K562 (cell line): ENCODE measurements at regions not wholly inside any gene's neighbourhood (a gene's known extent, or its start where the extent isn't known, plus 50 kb on each side); places are given as distances from the start of the nearest gene placed in this dataset.
A peak's percentile ranks its signal among the peaks of the same experiment; 100 is the strongest.

ENCODE experiments used
- ATAC-seq: fragments of 200-7000 bp; cut with Tn5 transposase; 3 replicates; pipeline ENCODE4 v1.9.1; 2020; ENCODE audit warnings: moderate library complexity
- BruUV-seq: library from RNA; stranded (reverse); fragments of 400-500 nt; replicated peaks from 2 replicates; lab custom pipeline; 2021; lab: Mats Ljungman, UMichigan
- CTCF ChIA-PET: fragments of 300-600 bp; formaldehyde crosslinking; extraction: SDS; loops from one replicate; lab custom pipeline; 2021; ENCODE audit warnings: low intra/inter-chr PET ratio; lab: Yijun Ruan, JAX
- POLR2A ChIA-PET: fragments of 300-600, 350-650 bp; sonication (Branson Sonifier 250); formaldehyde crosslinking; extraction: SDS; loops from one replicate; lab custom pipeline; 2021; ENCODE audit warnings: antibody characterized with exemption, inconsistent platforms; lab: Yijun Ruan, JAX
- DNase-seq, 4 experiments: peaks; one replicate each; pipeline versions ENCODE4 v3.0.0 to v3.0.0-alpha.2; 2011 to 2018; ENCODE audit warnings: low spot score in 3 of 4, mixed read lengths in 3 of 4; ENCODE audit errors: extremely low read depth in 1 of 4
- FAIRE-seq: peaks from 2 replicates; lab custom pipeline; 2011; peaks lifted over from hg19 to GRCh38; lab: Jason Lieb, UNC
- H2AFZ ChIP-seq: 2 replicates; pipeline ENCODE4 v1.6.0; 2011; ENCODE audit warnings: low read depth, low read length, control low read depth, inconsistent platforms
- H3K27ac ChIP-seq: fragments of 200-600 bp; 3 replicates; pipeline ENCODE4 v1.8.0; 2011; ENCODE audit warnings: low read depth, mild to moderate bottlenecking, control low read depth, inconsistent platforms, low read length, moderate library complexity, mixed read lengths; ENCODE audit errors: extremely low read depth
- H3K27me3 ChIP-seq, 2 experiments: fragments of 300-600 bp in 1 of 2; 2 replicates in 1 of 2; 3 replicates in 1 of 2; pipeline versions ENCODE4 v1.6.0 to v1.8.0; 2011; ENCODE audit warnings: inconsistent platforms in 2 of 2, low read length in 2 of 2, mild to moderate bottlenecking in 1 of 2, mixed read lengths in 1 of 2, moderate library complexity in 1 of 2; ENCODE audit not compliant: control insufficient read depth in 2 of 2, insufficient read depth in 2 of 2
- H3K36me3 ChIP-seq: fragments of 300-600 bp; 3 replicates; pipeline ENCODE4 v1.8.0; 2011; ENCODE audit warnings: mild to moderate bottlenecking, low read length, inconsistent platforms; ENCODE audit not compliant: control insufficient read depth, insufficient read depth
- H3K4me1 ChIP-seq, 2 experiments: fragments of 200-600 bp in 1 of 2; replicated peaks in 1 of 2; 2 replicates in 1 of 2; 3 replicates in 1 of 2; pipeline versions ENCODE4 v1.5.1 to v1.8.0; 2011; ENCODE audit warnings: inconsistent platforms in 2 of 2, low read length in 2 of 2, mild to moderate bottlenecking in 1 of 2, mixed read lengths in 1 of 2, moderate library complexity in 1 of 2; ENCODE audit not compliant: control insufficient read depth in 2 of 2, insufficient read depth in 2 of 2
- H3K4me2 ChIP-seq: 2 replicates; pipeline ENCODE4 v1.6.1; 2011; ENCODE audit warnings: low read length, control low read depth, inconsistent platforms, mixed read lengths; ENCODE audit not compliant: insufficient read depth
- H3K4me3 ChIP-seq: fragments of 200-600 bp; sonication (generic), shearing (Covaris generic); 2 replicates; pipeline ENCODE4 v1.5.1; 2016; ENCODE audit warnings: control low read depth, inconsistent platforms
- H3K79me2 ChIP-seq: fragments of 200-600 bp; 3 replicates; pipeline ENCODE4 v1.8.0; 2011; ENCODE audit warnings: low read length, inconsistent platforms; ENCODE audit not compliant: control insufficient read depth, insufficient read depth
- H3K9ac ChIP-seq, 2 experiments: 2 replicates each; pipeline versions ENCODE4 v1.6.0 to v1.6.1; 2011; ENCODE audit warnings: low read depth in 2 of 2, low read length in 2 of 2, control low read depth in 1 of 2, inconsistent platforms in 1 of 2, mild to moderate bottlenecking in 1 of 2, mixed read lengths in 1 of 2; ENCODE audit not compliant: insufficient read depth in 1 of 2
- H3K9me1 ChIP-seq: one replicate; pipeline ENCODE4 v1.6.0; 2011; ENCODE audit warnings: inconsistent platforms, mild to moderate bottlenecking, low read length, moderate library complexity; ENCODE audit not compliant: control insufficient read depth, insufficient read depth
- H3K9me3 ChIP-seq: replicated peaks from 2 replicates; pipeline ENCODE4 v1.5.1; 2011; ENCODE audit warnings: low read depth, low read length, inconsistent platforms; ENCODE audit not compliant: control insufficient read depth, insufficient read depth
- H4K20me1 ChIP-seq: replicated peaks from 2 replicates; pipeline ENCODE4 v1.6.1; 2011; ENCODE audit warnings: low read length, inconsistent platforms, mixed read lengths; ENCODE audit not compliant: control insufficient read depth, insufficient read depth
- RFX1 ChIP-seq: fragments of 450-650 bp; IDR thresholded peaks from 2 replicates; pipeline ENCODE4 v1.6.1; 2016; ENCODE audit warnings: mild to moderate bottlenecking, moderate library complexity
- TSHZ1 ChIP-seq: fragments of 250-450 bp; sonication (Bioruptor Pico); IDR thresholded peaks from 2 replicates; pipeline ENCODE4 v1.4.0; 2020; ENCODE audit warnings: mild to moderate bottlenecking, moderate library complexity
- ZC3H8 ChIP-seq: fragments of 450-650 bp; IDR thresholded peaks from 2 replicates; pipeline ENCODE4 v1.6.1; 2017
- WGBS: fragments of 100-300 bp; shearing (Covaris generic); methylation state at CpG from one replicate; pipeline ENCODE4 v1.1.6; 2016; ENCODE audit warnings: low coverage, mixed read lengths; ENCODE audit not compliant: insufficient coverage; ENCODE audit errors: missing lambda C conversion rate; 5-methylcytosine and 5-hydroxymethylcytosine counted together
- in situ Hi-C: fragments of 300-500 bp; cut with MboI; formaldehyde crosslinking; loops from 4 replicates; pipeline ENCODE4 v1.15.0; 2018; ENCODE audit warnings: inconsistent platforms, mixed read lengths
- intact Hi-C: fragments of 100-400 bp; cut with micrococcal nuclease; formaldehyde crosslinking; loops from 2 replicates; pipeline ENCODE4 v1.14.2; 2022

DNA sequence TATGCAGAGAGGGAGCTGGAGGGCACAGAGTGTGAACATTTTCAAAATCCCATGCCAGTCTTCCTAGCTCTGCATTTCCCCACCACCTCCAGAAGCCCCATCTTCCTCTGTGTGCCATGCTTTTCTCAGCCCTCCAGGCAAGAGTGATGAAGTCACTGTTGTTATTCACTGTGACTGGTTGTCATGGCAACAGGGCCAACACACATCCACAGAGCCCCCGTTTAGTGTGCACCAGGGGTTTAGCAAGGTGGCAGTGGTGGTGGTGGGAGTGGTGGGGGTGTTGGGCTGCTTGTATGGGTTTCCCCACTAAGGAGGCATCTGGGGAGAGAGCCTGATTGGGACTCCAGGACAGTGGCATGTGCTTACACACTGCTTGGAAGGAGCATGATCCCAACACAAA, 309.9 kb upstream of the ASIC2 start:
- Histone ChIP-seq H4K20me1 (no peaks in the 10 kb centered on the region), H3K4me2 (no peak overlapping the region), H3K9me3 (no peaks in the 10 kb centered on the region), H3K4me3 (no peak overlapping the region), H2AFZ (no peak overlapping the region), H3K36me3 (no peaks in the 10 kb centered on the region), H3K27me3 (peaks cover 2 to 19% of the 10 kb centered on the region in 2 experiments; a peak in 3 of 5 replicates), H3K4me1 (no peaks in the 10 kb centered on the region), H3K27ac (no peak overlapping the region), H3K9me1 (no peaks in the 10 kb centered on the region), H3K9ac (no peak overlapping the region), H3K79me2 (no peaks in the 10 kb centered on the region)
- in situ Hi-C loops (no loop called here), intact Hi-C loops (no loop called here)
- POLR2A ChIA-PET: interaction anchor here (0.6 kb wide), 1 partner anchor 260 kb away, joined by 3 read pairs; no protein-coding TSS in a partner anchor
- 0% methylated on average over 1 of the region's 1 CpG for WGBS
- no peak for DNase-seq
- CTCF ChIA-PET: no interaction called here
- ATAC-seq: no peak
- TF ChIP-seq RFX1 (peak; percentile 85), ZC3H8 (no peak), TSHZ1 (no peak)
- BruUV-seq: no TSS peak
- FAIRE-seq: no peak
